Retina (tissue), 1 donor: ENCODE measurements at regions not wholly inside any gene's neighbourhood (a gene's known extent, or its start where the extent isn't known, plus 50 kb on each side); places are given as distances from the start of the nearest gene placed in this dataset.
"Not testable (repeated sequence)": the region's sequence is repeated elsewhere in the genome, so short reads cannot be mapped to it uniquely, and the experiment has no call there.

Experiments used
- DNase-seq: peaks from one replicate; pipeline ENCODE4 v3.0.0-alpha.2; 2016

DNA sequence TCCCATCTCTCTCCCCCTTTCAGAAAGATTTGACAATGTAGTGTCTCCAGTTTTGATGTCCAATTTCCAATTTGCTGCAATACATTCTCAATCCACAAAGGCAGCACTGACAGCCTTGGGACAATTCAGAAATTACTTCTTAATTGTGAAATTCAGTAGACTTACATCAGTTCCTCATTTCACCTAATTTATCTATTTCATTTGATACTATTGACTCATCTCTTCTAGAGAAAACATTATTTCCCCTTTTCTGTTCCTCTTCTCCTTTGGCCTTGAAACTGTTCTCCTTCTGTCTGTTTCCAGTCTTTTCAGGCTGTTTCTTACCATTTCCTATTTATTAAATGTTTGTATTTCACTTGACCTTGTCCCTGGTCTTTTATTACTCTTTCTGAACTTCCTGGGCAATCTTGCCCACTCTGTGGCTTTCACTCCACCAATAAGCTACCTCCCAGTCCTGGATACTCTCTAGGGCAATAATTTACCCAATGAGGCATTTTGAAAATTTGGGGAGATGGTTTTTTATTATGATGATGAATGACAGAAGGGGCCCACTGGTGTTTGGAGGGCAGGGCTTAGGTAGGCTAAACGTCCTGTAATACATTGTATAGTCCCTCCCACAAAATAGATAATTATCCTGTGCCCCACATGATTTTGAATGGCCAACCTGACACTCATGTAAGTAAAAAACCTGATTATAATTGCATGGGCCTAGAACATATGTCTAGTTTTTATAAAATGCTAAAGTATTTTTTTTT is 498.0 kb upstream of the BOD1L1 start:
- no peak for DNase-seq

DNA sequence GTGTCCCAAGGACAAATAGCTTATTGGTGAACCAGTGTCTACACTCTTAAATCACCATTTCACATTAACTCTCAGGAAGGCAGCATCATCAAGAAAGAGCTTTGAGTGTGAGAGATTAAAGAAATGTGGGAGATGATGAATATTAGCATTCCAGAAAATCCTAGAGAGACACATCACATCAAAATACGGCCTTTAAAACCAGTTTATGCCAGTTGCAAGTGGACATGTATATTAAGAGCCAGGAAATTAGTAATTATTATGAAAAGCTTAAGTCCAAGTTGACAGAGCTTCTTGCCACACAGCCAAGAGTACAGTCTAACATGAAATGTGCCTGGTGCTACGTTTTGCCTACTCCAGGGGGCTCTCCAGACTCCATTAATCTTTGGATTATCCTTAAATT is 503.0 kb upstream of the BOD1L1 start:
- DNase-seq: no peak

DNA sequence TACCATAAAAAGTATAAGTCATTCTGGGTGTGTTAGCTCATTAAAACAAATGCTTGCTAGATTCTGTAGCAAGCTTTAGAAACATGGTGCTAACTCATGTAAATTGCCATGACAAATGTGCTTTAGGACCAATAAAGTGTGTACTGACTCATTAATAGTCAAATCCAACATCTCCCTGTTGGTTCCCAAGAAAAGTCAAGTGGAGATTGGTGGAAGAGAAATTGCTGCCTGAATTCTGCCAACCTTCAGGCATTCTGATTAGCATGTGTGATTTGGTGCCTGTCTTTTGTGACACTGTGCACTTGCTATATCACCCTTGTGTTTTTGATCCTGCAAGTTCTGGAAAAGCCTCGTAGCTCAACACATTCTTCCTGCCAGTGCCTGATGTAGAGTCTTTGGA is 503.8 kb upstream of the BOD1L1 start:
- no peak for DNase-seq

DNA sequence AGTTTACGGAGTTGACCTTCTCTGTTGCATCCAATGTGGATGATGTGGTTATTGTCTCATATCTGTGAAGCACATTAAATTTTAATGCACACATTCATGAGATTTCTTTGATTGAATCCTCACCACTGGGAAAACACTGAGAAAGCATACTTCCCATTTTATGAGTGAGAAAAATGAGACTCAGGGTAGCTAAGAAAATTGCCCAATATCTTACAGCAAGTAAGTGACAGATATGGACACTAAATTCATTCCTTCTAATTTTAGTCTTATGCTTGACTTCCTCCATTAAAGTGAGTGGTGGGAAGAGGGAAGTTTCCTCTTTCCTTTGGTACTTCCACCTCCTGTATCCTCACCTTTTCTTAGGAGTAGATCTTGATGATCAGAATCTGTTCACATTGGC is 504.8 kb upstream of the BOD1L1 start:
- DNase-seq: no peak

DNA sequence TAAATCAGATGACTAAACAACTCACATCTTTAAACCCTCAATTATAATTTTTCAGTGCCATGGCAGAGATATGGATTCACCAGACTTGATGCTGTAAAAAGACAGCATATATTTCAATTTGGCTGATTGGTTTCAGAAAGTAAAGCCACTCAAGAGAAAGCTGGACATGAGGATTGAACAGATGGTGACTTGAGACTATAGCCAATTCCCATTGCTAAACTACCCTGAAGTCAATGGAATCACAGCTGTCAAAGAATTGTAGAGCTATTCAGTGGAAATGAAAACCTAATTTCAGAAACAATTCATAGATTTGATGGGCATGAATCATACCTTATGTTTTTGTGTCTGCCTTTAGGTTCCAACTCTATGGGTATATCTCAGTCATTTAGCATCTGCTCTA is 510.6 kb upstream of the BOD1L1 start:
- DNase-seq: no peak

DNA sequence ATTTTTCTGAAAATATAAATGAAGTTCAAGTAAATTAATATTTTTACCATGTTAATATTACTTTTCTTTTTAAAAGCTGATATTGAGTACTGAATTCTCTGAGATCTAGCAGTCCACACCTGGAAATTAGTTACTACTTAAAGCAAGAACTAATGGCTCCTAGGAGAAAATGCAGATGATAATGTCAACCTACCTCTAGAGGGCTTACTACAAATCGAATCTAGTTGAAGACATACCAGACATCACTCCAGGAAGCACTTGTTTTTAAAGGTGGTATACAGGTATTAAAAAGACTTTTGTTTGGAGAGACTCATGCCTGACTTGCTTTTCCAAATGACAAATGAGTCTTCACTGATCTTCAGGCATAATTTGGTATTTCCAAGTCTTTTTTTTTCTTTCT is 516.4 kb upstream of the BOD1L1 start:
- DNase-seq: no peak

DNA sequence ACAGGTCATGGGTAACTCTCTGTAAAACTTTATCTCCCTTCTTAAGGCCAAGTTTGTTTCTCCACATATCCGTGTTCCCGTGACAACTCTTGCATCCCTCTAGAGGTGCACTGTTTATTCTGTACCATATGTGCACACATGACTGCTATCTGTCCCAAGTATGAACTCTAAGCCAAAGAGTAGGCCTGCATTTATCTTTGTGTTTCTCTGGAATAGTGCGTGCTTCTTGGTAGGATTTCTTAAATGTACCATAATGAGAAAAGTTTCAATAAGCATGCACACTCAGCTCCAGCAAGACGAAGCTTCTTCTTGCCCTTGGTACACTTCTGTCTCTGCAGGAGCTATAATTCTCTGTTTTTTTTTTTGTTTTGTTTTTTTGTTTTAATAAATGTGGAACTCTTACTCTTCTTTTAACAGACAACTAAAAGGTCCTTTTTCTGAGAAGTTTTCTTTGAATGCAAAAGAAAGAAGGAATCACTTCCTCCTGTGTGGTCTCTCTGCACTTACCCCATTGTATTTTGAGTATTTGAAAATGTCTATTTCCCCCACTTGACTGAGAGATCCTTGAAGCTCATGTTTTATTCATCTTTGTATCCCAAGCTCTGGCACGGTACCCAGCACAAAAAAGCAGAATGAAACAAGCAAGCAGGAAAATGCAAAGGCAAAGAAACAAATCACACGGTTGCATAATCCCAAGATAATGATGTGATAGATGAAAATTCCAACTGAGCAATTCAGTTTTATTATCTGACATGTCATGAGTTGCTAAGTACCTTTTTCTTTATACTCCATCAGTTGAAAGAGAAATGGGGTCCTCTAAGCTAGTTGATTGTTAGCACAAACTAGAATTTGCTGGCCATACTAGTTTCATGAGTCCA is 521.9 kb upstream of the BOD1L1 start:
- DNase-seq: no peak

DNA sequence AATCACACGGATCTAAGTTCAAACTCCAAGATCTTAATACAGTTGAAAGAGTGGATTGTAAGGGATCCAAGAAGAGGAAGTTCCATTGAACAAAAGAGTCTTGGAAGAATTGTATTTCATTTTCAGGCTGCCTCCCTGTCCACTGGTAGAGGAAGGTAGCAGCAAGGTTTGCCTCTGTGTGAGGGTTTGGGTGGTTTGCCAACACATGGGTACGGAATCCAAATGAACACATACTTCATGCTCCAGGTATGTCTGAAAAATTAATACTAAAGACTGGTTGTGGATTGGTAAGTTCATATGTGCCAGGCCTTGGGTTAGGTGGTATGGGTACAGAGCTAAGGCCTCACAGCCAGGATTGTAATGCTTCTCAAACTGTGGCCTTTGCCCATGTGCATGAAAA is 523.6 kb upstream of the BOD1L1 start:
- no peak for DNase-seq

DNA sequence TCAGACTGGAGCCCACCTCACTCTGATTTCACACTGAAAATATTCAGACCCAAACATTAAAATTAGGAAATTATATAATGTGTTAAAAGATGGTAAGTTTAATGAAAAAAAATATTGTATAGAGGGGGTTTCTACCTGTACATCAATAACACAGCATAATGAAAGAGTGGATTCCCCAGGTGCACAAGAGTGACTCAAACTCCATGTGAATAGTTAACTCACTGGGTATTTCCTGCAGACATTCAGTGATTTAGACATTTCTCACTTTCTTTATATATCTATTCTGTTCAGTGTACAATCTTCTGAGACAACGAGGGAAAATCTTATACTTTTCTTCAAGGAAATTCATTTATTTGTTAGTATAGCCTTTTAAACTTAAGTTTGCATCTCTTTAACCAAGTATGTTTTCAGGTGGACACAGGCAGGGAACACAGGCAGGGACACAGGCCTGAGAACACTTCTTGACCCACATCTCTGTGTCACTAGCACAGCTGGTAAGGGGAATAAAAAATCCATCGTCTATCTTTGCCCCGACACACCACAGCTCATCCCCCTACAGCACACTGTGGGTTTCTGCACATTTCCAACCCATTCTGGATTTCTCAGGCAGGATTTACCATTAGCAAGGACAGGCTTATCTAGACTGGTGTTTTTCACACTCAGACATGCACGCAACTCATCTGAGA is 525.5 kb upstream of the BOD1L1 start:
- no peak for DNase-seq

DNA sequence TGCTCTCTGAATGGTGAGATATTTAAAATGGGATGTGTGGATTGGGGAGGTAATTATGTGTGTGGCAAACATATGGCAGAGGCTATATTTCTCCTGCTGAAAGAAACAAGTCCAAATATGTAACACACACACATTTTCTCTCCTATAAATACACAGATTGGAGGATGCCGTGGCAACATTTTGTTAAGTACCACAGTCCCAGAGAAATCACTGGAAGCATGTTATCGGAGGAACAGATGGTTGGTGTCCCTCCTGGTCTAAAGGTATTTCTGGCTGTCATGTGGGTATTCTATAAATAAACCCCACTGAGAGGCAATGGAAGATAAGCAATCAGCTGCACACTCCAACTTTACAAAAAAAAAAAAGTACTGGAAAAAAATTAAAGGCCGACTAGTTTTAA is 528.3 kb upstream of the BOD1L1 start:
- DNase-seq: no peak

DNA sequence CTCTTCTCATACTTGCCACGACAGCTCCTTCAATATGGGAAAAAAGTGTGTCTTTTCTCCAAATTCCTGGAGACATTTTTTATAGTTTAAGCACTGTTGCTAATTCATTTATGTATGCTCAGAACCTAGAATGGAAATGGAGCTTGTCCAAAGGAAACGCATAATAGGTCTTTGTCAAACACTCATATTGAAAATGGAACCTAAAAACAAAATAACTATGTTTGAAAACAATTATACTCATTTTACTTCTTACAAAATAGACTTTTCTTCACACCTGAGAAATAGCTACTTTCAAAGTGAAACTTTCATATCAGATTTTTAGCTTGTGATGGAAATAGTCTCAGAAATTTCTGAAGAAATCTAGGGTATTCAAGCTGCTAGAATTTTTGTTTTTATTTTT is 529.7 kb upstream of the BOD1L1 start:
- DNase-seq: no peak

DNA sequence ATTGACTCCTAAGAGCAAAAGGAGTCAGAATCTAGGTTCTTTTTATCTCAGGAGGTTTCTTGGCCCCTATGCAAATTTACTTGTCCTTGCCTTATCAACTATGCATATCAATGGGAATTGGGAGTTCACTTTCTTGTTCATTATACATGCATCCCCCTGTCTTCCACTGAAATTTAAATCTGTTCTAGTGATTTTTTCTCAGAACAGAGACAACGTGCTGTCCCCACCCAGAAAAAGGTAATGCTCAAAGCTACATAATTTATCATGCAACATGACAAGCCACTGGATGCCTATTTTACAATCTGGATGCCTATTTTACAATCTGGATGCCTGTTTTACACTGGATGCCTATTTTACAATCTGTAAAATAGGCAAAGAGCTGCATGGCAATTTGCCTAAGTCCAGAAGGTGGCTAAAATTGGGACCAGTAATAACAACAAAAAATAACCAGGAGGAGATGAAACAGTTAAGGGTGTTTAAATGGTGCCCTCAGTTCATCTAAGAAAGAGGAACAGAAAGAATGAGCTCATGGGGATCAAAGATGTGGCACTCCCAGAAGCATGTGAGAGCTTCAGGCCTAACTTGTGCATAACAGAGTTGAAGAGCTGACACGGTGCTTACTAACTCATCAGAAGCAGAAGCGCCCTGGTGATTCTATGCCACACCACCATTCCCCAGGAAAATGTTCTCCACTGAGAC is 537.8 kb upstream of the BOD1L1 start:
- DNase-seq: no peak

DNA sequence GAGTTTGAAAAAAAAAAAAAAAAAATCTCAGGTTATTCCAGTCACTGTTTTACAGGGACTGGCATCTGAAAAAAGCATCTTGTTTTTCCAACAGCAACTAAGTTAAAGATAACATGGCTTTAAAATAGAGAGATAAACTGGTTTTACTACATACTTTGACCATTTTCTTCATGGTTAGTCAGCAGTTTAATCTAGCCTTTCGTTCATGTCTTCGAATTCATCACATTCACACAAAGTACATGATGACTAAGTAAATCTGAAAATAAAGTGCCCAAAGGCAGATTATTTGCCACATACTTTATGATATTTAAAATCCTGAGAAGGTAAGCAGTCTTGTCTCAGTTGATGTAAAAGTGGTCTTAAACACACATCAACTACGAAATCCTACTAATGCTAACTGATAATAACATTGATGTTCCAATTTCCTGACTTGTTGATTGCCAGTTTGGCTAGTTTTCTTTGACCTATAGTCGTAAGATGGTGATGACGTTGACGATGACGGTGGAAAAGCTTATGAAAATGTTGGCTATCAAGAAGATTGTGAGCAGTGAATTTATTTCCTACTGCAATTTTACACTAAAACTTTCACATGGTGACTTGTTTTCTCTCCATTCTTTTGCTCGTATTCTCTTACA is 540.5 kb upstream of the BOD1L1 start:
- no peak for DNase-seq

DNA sequence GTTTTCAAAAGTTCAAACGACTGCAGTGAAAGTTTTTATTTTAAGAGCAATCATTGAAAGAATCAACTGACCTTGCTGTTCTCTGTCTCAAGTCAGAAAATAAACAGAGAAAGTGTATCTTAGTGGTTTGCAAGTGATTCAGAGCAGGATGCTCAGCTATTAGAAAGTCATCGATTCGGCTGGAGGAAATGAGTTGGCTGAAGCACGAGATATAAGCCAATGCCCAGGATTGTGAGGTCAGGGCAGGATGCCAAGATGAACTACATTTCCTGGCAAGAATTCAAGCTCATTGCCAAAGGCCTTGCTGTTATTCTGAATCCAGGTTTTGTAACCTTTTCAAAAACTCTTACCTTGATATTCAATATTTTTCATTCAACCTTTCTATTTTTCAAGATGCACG is 541.4 kb upstream of the BOD1L1 start:
- DNase-seq: no peak

DNA sequence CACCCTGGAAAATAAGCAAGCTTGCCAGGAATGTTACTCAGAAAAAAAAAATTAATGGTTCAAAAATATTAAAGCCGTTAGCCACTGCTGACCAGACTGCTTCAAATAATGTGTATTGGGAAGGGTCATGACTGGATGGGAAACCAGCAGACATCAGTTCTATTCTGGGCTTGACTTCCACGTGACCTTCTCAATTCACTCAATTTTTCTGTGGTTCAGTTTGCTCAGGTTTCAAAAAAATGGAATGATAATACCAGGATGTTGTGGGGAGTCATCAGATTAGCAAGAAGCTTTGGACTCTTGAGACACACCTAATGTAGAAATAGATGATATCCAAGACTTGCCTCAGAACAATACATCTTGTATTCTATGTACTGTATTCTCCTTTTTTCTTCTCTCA is 541.9 kb upstream of the BOD1L1 start:
- DNase-seq: no peak

DNA sequence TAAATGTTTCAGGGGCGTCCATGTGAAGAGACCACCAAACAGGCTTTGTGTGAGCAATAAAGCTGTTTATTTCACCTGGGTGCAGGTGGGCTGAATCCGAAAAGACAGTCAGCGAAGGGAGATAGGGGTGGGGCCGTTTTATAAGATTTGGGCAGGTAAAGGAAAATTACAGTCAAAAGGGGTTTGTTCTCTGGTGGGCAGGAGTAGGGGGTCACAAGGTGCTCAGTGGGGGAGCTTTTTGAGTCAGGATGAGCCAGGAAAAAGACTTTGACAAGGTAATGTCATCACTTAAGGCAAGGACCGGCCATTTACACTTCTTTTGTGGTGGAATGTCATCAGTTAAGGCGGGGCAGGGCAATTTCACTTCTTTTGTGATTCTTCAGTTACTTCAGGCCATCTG is 542.4 kb upstream of the BOD1L1 start:
- DNase-seq: not testable (repeated sequence)

DNA sequence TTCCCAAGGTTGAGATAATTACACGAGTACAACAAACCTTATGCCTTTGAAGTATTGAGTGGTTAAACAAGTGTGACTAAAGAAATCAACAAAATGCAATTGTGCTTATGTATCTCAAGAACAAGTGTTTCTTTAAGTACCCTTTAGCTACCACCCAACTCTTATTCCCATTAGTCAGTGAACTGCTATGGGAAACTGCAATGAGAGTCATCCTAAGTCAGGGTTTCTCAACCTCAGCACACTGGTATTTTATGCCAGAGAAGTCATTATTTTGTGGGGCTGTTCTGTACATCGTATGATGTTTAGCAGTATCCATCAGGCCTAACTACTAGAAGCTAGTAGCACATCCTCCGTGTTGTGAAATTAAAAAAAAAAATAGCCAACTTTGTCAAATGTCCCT is 549.1 kb upstream of the BOD1L1 start:
- DNase-seq: no peak

DNA sequence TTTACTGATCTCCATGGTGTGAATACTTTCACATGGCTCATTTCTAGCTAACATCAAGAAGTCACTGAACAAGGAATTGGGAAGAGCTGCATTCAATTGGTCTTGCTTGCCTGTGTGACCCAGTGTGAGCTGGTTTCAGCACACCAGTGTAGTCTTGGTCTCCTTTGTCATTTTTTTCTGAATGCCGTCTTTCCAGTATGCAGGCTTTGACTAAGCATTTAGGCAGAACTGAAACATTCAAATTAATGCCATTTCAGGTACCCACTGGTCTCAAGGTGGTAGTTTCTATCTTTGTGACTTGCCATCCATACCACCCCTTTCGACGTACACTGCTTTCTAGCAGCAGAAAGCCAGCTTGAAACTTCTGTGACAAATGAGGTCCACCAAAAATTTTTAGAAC is 550.5 kb upstream of the BOD1L1 start:
- no peak for DNase-seq

DNA sequence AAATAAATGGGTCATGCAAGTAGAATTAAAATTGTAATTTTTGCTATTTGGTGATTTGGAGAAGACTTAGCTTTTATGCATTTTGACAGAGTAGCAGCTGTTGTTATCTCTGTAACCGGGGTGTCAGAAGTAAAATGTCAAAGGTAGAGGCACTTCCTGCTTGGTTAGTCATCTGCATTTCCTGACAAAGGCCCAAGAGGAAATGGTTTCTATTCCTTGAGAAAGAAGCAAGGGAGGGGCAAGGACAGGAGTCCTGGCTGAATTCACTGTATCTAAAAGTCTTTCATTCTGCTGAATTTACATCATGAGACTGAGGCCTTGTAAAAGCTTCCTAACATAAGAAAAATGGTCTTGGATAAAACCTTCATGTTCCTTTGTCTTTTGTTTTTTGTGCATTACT is 550.9 kb upstream of the BOD1L1 start:
- no peak for DNase-seq

DNA sequence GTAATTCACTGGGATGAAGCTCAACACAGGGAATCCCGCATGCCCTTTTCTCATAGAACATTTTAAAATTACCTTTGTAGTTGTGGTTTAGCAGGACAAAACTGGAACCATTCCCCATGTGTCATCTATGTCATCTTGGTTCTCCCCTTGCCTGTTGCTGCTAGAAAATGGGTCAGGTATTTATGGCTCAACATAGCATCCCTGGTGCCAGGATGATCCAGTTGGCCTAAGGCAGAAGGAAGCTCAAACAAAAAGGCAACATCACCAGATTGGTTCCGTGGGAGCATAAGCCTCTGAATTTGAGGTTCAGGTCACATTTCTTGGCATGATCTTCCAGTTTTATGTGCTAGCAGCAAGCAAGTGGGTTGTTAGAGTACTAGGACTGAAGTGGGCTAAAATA is 552.6 kb upstream of the BOD1L1 start:
- no peak for DNase-seq

DNA sequence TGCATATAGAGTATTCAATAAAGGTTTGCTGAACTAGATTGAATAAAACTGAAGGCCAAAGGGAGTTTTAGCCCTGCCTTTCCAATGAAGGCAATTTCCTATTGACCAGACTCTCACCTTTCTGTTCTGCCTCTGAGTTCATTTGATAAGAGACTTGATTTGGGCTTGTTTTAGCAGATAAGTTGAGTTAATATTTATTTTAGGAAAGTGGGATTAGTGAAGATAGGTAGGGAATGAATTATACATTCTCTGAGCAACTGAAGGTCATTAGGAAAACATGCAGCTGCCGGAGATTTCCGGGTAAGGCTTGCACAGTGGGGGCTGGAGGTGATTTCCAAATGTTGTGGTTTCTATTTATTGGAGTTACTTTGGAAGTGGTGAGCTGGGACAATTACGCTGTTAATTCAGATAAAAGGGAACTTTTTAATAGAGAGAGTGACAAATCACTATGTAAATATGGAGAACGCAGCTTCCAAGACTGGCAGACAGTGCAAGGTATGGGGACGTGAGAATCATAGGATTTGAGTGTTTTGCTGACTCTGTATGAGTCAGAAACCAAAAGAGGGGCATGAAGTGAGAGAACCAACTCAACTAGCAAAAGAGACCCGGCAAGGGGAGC is 553.6 kb upstream of the BOD1L1 start:
- DNase-seq: no peak

DNA sequence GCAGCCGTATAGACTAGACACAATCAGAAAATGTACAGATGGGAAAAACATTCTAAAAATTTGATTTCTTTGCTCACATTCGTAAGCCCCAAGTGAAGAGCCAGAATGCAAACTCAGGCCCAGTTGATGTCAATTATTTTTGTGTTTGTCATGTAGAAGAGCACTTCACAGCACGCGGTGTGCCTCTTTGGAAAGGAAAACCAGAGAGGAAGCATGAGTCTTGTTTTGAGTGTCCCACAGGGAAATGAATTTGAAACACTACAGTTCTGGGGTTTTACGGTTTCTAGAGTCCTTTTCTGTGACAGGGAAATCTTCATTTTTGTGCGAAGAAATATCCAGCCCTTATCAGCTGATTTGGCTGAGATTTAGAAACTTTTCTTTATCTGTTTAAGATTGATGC is 554.6 kb upstream of the BOD1L1 start:
- no peak for DNase-seq
